Right atrium auricular region (tissue), 2 donors: ENCODE measurements at regions not wholly inside any gene's neighbourhood (a gene's known extent, or its start where the extent isn't known, plus 50 kb on each side); places are given as distances from the start of the nearest gene placed in this dataset.

Source experiments
- DNase-seq: peaks from one replicate; pipeline ENCODE4 v3.0.0-alpha.2; 2019; ENCODE audit warnings: low spot score
- H3K27ac ChIP-seq, 2 donors: fragments of 200-600 bp; sonication (generic); 1 replicate in 1 of 2; 2 replicates in 1 of 2; pipeline ENCODE4 v1.5.1; 2016 to 2019
- H3K27me3 ChIP-seq, 2 donors: fragments of 200-600 bp; sonication (generic); one replicate each; pipeline versions ENCODE4 v1.5.1 to v1.6.0; 2017 to 2019
- H3K36me3 ChIP-seq: fragments of 200-600 bp; sonication (generic); one replicate; pipeline ENCODE4 v1.5.1; 2016
- H3K4me1 ChIP-seq, 2 donors: fragments of 200-600 bp; sonication (generic); one replicate each; pipeline versions ENCODE4 v1.5.1 to v1.6.0; 2017 to 2019
- H3K4me3 ChIP-seq, 2 donors: fragments of 200-600 bp; sonication (generic); 1 replicate in 1 of 2; 2 replicates in 1 of 2; pipeline ENCODE4 v1.5.1; 2017 to 2019; ENCODE audit warnings: mild to moderate bottlenecking in 1 of 2, moderate library complexity in 1 of 2
- H3K9me3 ChIP-seq, 2 donors: fragments of 200-600 bp; sonication (generic); one replicate each; pipeline ENCODE4 v1.5.1; 2019
- TF ChIP-seq, protein P1 (sequence below), 2 donors: fragments of 200-600 bp; sonication (generic); IDR thresholded peaks; one replicate each; pipeline ENCODE4 v1.5.1; 2019; ENCODE audit warnings: antibody characterized with exemption in 2 of 2

DNA sequence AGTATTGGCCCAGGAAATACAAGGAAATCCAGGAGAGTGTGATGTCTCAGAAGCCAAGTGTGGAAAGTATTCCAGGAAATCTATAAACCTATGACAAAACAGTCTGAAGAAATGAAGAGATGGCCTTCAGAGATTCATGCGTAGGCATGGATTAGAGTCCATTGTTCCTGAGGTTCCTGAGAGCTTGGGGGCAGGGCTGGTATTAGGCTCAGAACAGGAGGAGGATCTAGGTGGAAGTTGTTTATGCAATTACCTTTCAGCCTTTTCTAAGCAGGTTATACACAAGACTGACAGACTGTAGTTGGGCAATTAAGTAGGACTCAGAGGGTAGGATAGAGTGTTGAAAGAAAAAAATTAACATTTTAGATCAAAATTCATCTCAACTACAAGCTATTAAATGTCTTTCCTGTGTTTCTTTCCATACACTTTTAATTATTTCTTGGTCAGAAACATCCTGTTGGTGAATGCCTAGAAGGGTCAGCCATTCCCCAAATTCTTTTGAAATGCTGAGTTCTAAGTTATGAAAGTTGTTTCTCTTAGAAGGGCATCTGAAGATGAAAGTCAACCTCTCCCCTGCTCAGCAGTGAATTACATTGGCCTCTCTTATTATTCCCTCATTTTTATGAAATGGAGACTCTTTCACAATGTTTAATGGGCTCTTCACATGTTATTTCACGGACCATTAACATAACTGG is 201.2 kb upstream of the MYLIP start:
- TF ChIP-seq, protein P1, sequence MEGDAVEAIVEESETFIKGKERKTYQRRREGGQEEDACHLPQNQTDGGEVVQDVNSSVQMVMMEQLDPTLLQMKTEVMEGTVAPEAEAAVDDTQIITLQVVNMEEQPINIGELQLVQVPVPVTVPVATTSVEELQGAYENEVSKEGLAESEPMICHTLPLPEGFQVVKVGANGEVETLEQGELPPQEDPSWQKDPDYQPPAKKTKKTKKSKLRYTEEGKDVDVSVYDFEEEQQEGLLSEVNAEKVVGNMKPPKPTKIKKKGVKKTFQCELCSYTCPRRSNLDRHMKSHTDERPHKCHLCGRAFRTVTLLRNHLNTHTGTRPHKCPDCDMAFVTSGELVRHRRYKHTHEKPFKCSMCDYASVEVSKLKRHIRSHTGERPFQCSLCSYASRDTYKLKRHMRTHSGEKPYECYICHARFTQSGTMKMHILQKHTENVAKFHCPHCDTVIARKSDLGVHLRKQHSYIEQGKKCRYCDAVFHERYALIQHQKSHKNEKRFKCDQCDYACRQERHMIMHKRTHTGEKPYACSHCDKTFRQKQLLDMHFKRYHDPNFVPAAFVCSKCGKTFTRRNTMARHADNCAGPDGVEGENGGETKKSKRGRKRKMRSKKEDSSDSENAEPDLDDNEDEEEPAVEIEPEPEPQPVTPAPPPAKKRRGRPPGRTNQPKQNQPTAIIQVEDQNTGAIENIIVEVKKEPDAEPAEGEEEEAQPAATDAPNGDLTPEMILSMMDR (IDR thresholded peaks at IDR 0.05): no peak
- Histone ChIP-seq H3K4me1 (no peaks in the 10 kb centered on the region), H3K4me3 (no peak overlapping the region), H3K9me3 (peaks cover 0 to 13% of the 10 kb centered on the region in 2 donors), H3K36me3 (no peaks in the 10 kb centered on the region), H3K27me3 (no peaks in the 10 kb centered on the region), H3K27ac (no peak overlapping the region)
- DNase-seq: no peak

DNA sequence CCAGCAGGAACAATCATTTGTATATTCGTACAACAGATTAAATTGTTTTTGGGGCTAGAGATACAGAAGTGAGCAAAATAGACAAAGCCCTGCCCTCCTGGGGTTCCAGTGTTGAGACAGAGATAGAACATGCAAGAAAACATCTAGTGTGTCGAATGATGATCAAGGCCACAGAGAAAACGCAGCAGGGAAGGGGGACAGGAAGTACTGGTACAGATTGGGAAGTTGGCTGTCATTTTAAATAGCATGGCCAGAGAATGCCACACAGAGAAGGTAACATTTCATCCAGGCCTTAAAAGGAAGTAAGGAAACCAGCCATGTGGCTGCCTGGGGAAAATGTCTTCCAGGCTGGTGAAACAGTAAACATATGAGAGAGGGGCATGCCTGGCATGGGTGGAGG is 202.6 kb upstream of the MYLIP start:
- H3K4me3 ChIP-seq: no peak overlapping the region
- H3K4me1 ChIP-seq: no peaks in the 10 kb centered on the region
- no peak for DNase-seq
- no peak overlapping the region for H3K27ac ChIP-seq
- TF ChIP-seq, protein P1 (IDR thresholded peaks at IDR 0.05): no peak
- H3K9me3 ChIP-seq: peaks cover 0 to 6% of the 10 kb centered on the region in 2 donors
- no peaks in the 10 kb centered on the region for H3K36me3 ChIP-seq
- H3K27me3 ChIP-seq: no peaks in the 10 kb centered on the region

DNA sequence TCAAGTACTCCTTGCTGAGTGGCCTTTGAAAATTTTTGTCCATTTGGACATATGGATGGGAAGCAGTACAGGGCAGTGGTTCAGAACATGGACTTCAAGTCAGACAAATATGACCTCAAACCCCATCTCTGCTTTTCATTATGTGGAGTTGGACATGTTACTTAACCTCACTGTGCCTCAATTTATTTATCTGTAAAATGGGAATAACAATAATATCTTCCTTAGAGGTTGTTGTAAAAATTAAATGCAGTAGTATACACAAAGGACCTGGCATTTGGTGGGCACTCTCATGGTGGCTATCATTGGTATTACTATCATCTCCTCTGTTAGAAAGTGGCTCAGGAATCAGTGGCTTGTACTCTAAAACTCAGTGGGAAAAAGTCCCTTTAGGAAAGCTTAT is 204.0 kb upstream of the MYLIP start:
- Histone ChIP-seq H3K36me3 (no peaks in the 10 kb centered on the region), H3K9me3 (peaks cover 0 to 6% of the 10 kb centered on the region in 2 donors), H3K27me3 (no peaks in the 10 kb centered on the region), H3K4me1 (no peaks in the 10 kb centered on the region), H3K4me3 (no peak overlapping the region), H3K27ac (no peak overlapping the region)
- no peak for DNase-seq
- TF ChIP-seq, protein P1 (IDR thresholded peaks at IDR 0.05): no peak

DNA sequence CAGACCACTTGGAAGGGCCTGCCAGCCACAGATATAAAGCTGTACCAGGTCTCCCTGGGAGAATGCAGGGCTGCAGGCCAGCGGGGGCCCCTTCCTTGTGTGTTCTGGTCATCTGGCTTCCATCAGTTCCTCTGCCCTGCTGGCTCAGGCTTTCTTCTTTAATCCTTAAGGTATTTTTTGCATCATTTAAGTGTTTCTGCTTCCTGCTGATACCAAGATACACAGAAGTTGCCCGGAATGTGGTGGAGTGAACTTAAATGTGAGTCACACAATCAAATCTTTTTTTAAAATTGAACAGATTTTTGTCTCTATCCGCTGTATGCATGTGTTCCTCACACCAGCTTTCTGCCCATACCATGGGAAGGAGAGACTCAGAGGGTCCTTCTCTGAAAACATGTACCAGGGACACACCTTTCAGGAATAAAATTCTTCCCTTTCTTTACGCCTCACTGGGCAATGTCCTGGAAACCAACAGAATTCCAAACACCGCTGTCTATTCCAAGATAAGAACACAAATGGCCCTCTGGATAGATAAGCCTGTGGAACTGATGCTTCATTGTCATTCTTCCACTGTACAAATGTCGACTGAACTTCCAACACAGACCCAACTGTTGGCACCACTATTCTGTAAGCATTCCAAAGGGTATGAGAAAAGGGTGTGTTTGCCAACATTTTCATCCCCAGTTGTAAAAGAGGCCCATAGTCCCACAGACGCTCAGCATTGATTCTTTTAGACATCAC is 206.2 kb upstream of the MYLIP start:
- no peaks in the 10 kb centered on the region for H3K27me3 ChIP-seq
- H3K4me1 ChIP-seq: no peaks in the 10 kb centered on the region
- no peak for DNase-seq
- no peak overlapping the region for H3K4me3 ChIP-seq
- TF ChIP-seq, protein P1 (IDR thresholded peaks at IDR 0.05): no peak
- no peak overlapping the region for H3K27ac ChIP-seq
- no peaks in the 10 kb centered on the region for H3K9me3 ChIP-seq
- no peaks in the 10 kb centered on the region for H3K36me3 ChIP-seq

DNA sequence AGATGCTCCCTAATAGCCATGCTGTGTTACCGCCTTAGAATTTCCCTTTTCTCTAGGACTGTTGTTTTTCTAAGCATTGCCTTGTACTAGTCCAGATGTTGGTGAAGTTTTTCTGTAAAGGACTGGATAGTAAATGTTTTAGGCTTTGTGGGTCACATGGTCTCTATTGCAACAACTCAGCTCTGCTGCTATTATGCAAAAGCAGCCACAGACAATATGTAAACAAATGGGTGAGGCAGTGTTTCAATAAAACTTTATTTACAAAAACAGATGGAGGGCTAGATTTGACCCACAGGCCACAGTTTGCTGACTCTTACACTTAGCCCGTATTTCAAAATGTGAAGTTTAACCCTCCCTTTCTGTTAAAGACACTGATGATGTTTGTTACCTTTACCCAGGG is 207.6 kb upstream of the MYLIP start:
- DNase-seq: no peak
- TF ChIP-seq, protein P1 (IDR thresholded peaks at IDR 0.05): no peak
- no peak overlapping the region for H3K4me3 ChIP-seq
- H3K4me1 ChIP-seq: no peaks in the 10 kb centered on the region
- H3K9me3 ChIP-seq: no peaks in the 10 kb centered on the region
- no peaks in the 10 kb centered on the region for H3K36me3 ChIP-seq
- H3K27ac ChIP-seq: no peak overlapping the region
- H3K27me3 ChIP-seq: no peaks in the 10 kb centered on the region
